Calu3 (cell line): ENCODE measurements at regions not wholly inside any gene's neighbourhood (a gene's known extent, or its start where the extent isn't known, plus 50 kb on each side); places are given as distances from the start of the nearest gene placed in this dataset.

Source experiments
- BruUV-seq: library from RNA; stranded (reverse); fragments of 400-500 nt; replicated peaks from 2 replicates; lab custom pipeline; 2021; lab: Mats Ljungman, UMichigan
- CTCF ChIA-PET: fragments of 300-600 bp; sonication (Branson Sonifier 250); formaldehyde crosslinking; loops from one replicate; lab custom pipeline; 2022; ENCODE audit warnings: antibody characterized with exemption; lab: Charles Lee
- DNase-seq: peaks from one replicate; pipeline ENCODE4 v3.0.0; 2022
- H3K27ac Mint-ChIP-seq: one replicate; pipeline ENCODE4 v1.8.0; 2022; ENCODE audit warnings: mixed read lengths; ENCODE audit not compliant: unreplicated experiment
- H3K27me3 Mint-ChIP-seq: one replicate; pipeline ENCODE4 v1.8.0; 2022; ENCODE audit warnings: mixed read lengths; ENCODE audit not compliant: unreplicated experiment
- H3K36me3 Mint-ChIP-seq: one replicate; pipeline ENCODE4 v1.8.0; 2022; ENCODE audit warnings: mild to moderate bottlenecking, moderate library complexity, mixed read lengths; ENCODE audit not compliant: insufficient read depth, unreplicated experiment
- H3K4me1 Mint-ChIP-seq: one replicate; pipeline ENCODE4 v1.8.0; 2022; ENCODE audit warnings: mild to moderate bottlenecking, low read depth, mixed read lengths; ENCODE audit not compliant: unreplicated experiment
- H3K4me3 Mint-ChIP-seq: one replicate; pipeline ENCODE4 v1.8.0; 2022; ENCODE audit warnings: mild to moderate bottlenecking, low read depth, moderate library complexity, mixed read lengths; ENCODE audit not compliant: unreplicated experiment
- H3K9me3 Mint-ChIP-seq: one replicate; pipeline ENCODE4 v1.8.0; 2022; ENCODE audit warnings: low read depth, mixed read lengths; ENCODE audit not compliant: unreplicated experiment
- intact Hi-C: fragments of 100-400 bp; cut with micrococcal nuclease; formaldehyde crosslinking; loops from one replicate; pipeline ENCODE4 v1.10.0; 2022; ENCODE audit not compliant: unreplicated experiment
- TF ChIP-seq, protein P1 (sequence below): fragments of 200-600 bp; IDR thresholded peaks from one replicate; pipeline ENCODE4 v1.8.0; 2022; ENCODE audit warnings: antibody characterized with exemption; ENCODE audit not compliant: unreplicated experiment

- Mint-ChIP-seq H3K4me3 (no peak overlapping the region), H3K36me3 (no peaks in the 10 kb centered on the region), H3K4me1 (no peaks in the 10 kb centered on the region), H3K9me3 (no peaks in the 10 kb centered on the region), H3K27ac (no peak overlapping the region), H3K27me3 (no peaks in the 10 kb centered on the region)
- intact Hi-C loops = no loop called here
- TF ChIP-seq, protein P1, sequence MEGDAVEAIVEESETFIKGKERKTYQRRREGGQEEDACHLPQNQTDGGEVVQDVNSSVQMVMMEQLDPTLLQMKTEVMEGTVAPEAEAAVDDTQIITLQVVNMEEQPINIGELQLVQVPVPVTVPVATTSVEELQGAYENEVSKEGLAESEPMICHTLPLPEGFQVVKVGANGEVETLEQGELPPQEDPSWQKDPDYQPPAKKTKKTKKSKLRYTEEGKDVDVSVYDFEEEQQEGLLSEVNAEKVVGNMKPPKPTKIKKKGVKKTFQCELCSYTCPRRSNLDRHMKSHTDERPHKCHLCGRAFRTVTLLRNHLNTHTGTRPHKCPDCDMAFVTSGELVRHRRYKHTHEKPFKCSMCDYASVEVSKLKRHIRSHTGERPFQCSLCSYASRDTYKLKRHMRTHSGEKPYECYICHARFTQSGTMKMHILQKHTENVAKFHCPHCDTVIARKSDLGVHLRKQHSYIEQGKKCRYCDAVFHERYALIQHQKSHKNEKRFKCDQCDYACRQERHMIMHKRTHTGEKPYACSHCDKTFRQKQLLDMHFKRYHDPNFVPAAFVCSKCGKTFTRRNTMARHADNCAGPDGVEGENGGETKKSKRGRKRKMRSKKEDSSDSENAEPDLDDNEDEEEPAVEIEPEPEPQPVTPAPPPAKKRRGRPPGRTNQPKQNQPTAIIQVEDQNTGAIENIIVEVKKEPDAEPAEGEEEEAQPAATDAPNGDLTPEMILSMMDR = no peak
- no TSS peak for BruUV-seq
- no peak for DNase-seq
- CTCF ChIA-PET = no interaction called here
These were observed 192.9 kb upstream of the CCDC54 start for GRCh38 chr3:107184375-107184774.

GRCh38 chr3:107188262-107188661 lies 189.0 kb upstream of the CCDC54 start:
- CTCF ChIA-PET = no interaction called here
- H3K27me3 Mint-ChIP-seq = no peaks in the 10 kb centered on the region
- no TSS peak for BruUV-seq
- no peak overlapping the region for H3K27ac Mint-ChIP-seq
- H3K4me3 Mint-ChIP-seq = no peak overlapping the region
- TF ChIP-seq, protein P1 = no peak
- H3K9me3 Mint-ChIP-seq = no peaks in the 10 kb centered on the region
- DNase-seq = no peak
- H3K4me1 Mint-ChIP-seq = no peaks in the 10 kb centered on the region
- H3K36me3 Mint-ChIP-seq = no peaks in the 10 kb centered on the region
- intact Hi-C loops = no loop called here

- Mint-ChIP-seq H3K4me1 (no peaks in the 10 kb centered on the region), H3K27ac (no peak overlapping the region), H3K36me3 (no peaks in the 10 kb centered on the region), H3K27me3 (no peaks in the 10 kb centered on the region), H3K9me3 (no peaks in the 10 kb centered on the region), H3K4me3 (no peak overlapping the region)
- TF ChIP-seq, protein P1 = no peak
- intact Hi-C loops = no loop called here
- BruUV-seq = no TSS peak
- DNase-seq = no peak
- CTCF ChIA-PET = no interaction called here
These were observed 188.0 kb upstream of the CCDC54 start for GRCh38 chr3:107189158-107189791.

- no peaks in the 10 kb centered on the region for H3K36me3 Mint-ChIP-seq
- TF ChIP-seq, protein P1 = no peak
- H3K27me3 Mint-ChIP-seq = no peaks in the 10 kb centered on the region
- no peak overlapping the region for H3K27ac Mint-ChIP-seq
- DNase-seq = no peak
- H3K4me1 Mint-ChIP-seq = no peaks in the 10 kb centered on the region
- intact Hi-C loops = no loop called here
- no TSS peak for BruUV-seq
- no peaks in the 10 kb centered on the region for H3K9me3 Mint-ChIP-seq
- CTCF ChIA-PET = no interaction called here
- no peak overlapping the region for H3K4me3 Mint-ChIP-seq
These were observed 184.1 kb upstream of the CCDC54 start for GRCh38 chr3:107193116-107193515.
